Nucleus accumbens (tissue), 56 donors: ENCODE measurements at regions not wholly inside any gene's neighbourhood (a gene's known extent, or its start where the extent isn't known, plus 50 kb on each side); places are given as distances from the start of the nearest gene placed in this dataset.
A peak's percentile ranks its signal among the peaks of the same experiment; 100 is the strongest.

Experiments used
- DNase-seq, 56 donors: peaks; one replicate each; lab custom pipeline; 2025; lab: John Stamatoyannopoulos, UW

DNA sequence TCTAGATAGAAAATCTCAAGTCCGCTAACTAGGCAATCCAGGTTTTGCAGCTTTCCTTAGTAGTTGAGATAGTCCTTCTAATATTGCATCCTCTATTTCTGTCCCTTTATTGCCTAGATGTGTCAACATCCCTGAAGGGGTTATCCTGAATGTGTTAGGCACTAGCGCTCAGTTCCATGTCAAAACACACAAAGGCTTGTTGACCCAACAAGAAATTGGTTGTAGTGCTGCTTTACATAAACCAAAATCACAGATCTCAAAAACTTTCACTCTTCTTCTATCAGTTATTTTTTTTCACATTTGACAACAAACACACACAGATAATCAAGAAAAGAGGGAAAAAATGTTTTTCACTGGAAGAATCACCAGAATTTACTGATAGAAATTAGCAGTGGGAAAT lies 51.4 kb upstream of the SOX2 start:
- no peak for DNase-seq

DNA sequence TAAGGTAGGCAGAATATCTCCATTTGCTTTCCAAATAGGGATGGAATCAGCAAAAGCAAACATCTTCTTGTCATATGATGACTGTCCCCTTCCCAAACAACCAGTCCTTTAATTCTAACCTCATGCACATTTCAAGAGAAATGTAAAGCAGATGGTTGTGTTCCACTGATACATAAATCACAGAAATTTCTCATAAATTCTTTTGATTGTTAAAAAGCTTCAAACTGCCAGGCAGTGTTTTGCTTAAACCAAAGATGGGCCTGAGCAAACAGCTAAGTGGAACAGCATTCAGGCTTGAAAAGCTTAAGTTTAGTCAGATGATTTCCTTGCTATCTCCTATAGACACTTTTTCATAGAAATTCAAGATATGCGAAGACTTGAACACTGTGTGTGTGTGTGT lies 74.3 kb upstream of the SOX2 start:
- no peak for DNase-seq

DNA sequence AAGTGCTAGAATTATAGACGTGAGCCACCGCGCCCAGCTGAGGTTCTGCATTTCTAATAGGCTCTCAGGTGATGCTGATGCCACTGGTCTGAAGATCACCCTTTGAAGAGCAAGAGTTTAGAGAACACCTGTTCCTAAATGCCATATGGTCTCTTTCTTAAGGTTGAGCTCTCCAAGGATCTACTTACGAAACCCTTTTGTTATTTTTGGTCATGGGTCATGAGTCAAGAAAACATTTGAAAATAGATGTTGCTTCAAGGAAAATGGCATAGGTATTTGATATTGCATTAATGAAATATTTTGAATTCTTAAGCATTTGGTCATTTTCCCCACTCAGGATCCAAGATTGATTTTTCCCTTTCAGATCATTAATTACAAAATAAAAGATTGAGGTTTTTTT lies 74.7 kb upstream of the SOX2 start:
- no peak for DNase-seq

DNA sequence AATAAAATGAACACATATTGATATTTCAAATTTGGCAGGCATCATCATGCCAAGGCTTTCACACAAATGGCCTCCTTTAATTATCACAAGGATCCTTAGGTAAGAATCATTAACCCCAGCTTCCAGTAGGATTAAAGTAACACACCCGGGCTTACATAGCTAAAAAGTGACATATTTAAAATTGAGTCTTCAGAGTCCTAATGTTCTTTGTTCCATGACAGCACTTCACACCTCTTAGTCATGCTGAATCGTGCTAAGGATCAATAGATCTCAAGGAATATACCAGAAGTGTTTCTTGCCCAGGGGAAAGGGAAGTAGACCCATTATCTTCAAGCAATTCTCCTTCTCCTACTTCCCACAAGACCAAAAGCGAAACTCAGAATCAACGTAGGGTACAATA lies 76.6 kb upstream of the SOX2 start:
- no peak for DNase-seq

DNA sequence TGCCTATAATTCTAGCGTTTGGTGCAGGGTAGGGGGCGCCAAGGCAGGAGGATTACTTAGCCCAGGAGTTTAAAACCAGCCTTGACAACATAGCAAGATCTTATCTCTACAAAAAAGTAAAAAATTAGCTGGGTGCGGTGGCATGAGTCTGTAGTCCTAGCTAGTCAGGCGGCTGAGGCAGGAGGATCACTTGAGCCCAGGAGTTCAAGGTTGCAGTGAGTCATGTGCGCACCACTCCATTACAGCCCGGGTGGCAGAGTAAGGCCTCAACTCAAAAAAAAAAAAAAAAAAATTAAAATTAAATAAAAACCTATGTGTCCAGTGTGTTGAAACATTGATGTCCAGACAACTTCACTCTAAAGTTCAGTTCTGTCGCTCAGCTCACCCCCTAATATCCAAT lies 78.2 kb upstream of the SOX2 start:
- DNase-seq, result no peak

DNA sequence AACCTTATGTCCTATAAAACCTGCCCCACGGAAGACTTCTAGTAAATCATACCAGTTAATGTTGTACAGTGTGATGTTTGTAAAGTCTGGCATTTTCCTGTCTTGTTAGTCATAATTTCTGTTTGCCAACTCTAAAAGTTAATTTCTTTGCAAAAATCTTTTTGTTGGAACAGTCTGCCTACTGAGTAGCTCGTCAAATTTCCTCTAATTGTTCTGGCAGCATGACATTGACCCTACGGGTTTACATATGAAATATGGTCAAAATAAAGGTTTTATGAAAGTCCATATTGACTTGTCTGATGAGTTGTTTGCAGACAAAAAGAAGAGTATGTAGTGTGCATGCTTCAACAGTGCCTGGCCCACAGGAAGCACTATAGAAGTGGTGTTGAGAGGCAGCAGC lies 79.8 kb upstream of the SOX2 start:
- no peak for DNase-seq

DNA sequence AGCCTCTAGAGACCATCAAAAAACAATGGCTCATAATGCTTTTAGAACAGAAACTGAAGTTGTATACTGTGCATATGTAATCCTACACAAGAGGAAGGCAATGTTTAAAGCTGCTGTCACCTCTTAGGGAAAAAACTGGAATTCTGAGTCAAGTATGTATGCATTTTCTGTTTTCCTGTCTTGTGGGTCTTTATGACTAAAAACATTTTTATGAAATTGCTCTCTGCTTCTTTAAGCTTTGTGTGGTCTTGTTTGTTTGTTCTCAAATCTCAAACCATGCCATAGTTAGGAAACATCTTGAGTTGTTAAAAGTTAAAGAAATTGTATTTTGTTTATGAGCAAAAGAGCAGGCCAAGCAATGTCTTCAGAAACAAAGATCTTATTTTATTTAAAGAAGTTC lies 80.9 kb upstream of the SOX2 start:
- DNase-seq, result no peak

DNA sequence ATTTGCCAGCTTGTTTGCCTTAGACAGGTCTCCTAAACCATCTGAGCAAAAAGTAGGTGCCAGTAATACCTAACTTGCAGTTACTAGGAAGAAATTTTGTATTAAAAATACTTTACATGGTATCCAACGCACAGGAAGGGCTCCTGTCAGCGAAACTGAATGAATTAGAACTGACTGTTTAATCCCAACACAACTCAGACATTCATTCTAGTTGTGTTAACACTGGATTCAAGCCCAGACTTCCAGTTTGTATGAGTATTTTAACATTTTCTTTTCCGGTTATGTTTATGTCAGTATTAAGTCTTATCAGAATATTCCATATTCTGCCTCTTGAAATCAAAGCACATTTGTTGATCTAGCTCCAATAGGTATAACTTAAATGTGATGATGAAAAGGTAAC lies 82.0 kb upstream of the SOX2 start:
- no peak for DNase-seq

DNA sequence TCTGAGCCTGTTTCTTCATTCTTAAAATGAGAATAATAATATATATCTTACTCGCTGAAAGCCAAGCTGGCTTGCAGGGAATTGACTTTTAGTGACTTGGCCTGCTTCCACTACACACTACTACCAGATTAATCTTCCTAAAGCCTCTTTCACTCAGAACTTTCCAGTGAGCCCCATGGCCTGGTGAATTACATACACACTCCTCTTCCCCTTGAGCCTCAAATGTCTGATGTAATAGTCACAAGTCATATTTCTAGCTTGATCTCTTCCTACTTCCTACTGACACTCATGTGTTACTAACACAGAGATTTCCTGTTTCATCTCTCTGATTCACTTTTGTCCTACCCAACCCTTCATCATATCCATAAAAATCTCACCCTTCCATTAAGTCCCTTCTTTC lies 82.7 kb upstream of the SOX2 start:
- DNase-seq, result no peak

DNA sequence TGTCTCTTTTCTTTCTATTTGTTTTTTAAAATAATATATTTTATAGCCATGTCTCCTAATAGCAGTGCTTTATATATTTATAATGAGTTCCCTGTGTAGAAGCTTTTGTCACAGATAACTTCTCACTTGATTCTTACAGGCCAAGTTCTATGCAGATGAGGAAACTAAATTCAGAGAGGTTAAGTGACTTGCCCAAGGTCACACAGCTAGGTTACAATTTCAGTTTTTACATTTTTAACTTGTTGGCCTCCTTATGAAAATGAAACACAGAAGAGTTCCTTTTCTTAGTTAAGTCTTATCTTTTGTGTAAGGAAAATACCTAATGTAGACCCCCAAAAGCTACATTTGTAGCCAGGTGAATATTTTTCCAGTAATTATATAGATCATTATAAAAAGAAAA lies 83.3 kb upstream of the SOX2 start:
- no peak for DNase-seq

DNA sequence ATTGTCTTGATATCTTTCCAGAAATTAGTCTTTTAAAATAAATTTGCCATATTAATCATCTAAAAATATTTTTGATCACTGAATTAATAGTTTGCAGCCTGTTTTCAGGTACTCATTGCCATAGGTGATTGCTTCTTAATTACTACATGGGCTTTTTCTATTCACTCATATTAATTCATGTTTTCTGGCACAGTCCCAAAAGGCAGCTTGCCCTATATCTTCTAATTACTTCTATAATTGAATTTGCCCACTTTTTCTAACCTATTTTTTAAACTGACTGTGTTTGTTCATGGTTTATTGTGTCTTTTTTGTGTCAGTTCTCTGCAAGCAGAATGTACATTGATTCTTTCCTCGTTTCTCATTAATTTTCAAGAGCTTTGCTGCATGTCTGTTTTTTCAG lies 85.7 kb upstream of the SOX2 start:
- no peak for DNase-seq

DNA sequence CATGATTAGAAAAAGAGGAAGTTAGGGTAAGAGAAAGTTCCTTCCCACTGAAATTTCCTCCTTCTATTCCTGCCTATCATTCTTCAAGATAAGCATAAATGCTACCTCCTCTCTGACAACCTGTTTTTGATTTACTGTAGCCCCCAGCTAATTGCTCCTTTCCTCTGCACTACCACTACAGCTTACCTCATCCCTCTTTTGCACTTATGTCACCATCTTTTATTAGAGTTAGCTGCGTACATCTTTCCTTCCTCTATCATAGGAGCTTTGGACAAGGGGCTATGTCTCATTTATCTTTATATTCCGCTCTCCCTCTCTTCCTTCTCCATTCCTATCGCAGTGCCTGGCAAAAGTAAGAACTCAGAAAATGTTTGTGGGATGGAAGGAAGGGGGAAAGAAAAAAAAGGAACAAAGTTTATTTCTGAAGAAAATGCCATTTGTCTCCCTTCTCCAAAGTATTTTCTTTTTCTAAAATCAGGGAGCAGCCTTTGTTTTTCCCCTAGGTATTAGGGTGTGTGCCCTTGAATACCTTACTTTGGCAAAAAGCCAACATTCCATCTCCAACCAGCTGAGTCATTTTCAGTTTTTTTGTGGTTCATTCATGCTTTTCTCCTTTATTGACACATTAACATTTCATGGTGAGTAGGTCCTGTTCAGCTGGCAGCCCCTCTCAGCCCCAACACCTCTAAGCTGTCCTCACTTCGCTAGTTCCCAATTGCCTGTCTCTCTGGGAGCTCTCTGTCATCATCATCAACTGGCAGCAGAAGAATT lies 87.6 kb upstream of the SOX2 start:
- DNase-seq, result no peak

DNA sequence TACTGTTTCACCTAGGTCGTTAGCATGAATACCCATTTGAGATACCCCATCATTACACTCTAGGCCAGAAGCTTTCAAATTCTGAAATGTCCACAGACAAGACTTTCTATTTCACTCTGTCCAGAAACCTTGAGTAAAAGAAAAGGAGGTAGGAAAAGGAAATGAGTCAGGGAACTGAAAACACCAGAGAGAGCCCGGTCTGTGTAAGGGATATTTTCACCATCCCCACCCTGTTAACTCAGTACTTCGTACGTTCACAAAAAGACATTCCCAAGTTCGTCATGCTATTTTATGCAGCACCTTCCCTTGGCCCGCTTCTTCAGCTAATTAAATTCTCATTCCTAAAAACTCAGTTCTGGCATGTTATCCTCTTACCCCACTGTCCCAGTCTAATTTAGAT lies 89.4 kb upstream of the SOX2 start:
- no peak for DNase-seq

DNA sequence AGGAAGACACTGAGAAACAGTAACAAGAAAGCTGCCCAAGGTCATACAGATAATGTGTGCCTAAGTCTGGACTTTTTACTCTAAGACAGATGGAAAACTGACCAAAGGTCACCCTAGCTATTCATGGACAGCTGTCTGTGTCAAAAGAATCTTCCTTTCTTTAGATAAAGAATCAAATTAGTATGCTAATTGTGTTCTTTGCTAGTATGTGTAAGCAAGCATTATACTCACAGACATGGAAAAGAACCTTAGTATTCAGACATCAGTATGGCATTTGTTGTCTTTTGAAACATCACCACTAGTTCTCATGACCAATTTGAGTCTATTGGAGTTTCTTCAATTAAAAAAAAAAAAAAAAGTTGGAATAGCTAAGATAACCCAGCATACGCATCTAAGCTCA lies 91.8 kb upstream of the SOX2 start:
- DNase-seq, result no peak

DNA sequence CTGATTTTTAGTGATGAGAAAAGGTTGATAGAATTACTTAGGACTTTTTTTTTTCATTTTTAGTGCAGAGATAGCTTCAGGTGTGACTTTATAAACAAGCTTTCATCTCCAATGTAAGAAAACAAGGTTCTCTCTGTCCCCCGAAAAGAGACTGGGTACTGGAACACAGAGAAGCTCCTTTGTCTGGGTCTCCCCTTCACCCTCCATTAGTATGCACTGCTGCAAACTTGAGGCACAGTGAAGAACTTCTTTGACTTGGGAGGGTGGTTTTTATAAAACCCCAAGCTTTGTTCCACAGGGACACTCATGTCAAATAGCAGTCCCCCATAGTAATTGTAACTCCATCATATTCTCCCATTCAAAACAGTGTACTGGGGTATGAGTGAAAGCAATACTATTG lies 93.5 kb upstream of the SOX2 start:
- peak in 5 of 56 donors; percentile 3 to 33 (median 22) for DNase-seq

DNA sequence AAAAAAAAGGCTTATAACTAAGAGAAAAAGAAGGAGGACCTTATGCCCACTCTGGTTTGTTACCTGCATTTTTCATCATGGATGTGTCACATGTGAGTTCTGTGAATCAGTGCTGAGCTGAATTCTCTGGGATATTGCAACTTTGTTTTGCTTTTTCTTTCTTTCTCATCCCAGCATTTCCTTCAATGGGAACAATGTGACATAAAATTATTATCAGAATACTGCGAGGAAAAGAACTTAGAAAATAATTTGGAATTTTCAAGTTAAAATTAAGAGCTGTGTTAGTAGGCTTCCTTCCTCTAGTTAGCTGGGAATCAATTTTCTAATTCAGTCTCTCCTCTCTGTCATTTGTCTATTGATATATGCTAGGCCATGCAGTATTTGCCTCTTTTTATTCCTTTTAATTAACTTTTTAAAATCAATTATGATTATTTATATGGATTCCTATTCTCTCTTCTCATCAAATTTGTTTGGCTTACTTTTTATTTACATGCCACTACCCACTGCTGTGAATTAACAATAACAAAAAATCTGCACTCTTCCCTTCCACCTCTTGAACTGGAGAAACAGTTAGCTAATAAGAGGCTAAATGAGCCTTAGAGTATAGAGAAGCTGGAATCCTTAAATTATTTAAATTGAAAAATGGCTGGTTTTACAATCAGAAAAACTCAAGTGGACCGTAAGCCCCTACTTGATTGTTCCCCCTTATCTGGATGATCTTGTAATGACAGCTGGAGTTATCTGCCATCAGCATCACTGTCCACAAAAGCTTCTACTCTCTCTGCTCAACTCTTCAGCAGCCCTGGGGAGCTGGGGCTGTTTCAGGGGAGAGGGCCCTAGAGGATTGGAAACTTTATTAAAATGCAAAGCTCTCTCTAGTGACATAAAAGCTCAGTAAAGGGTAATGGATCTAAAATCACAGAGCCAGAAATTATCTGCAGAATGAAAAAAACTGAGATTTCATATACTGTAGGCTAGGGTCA lies 95.3 kb upstream of the SOX2 start:
- DNase-seq, result no peak

DNA sequence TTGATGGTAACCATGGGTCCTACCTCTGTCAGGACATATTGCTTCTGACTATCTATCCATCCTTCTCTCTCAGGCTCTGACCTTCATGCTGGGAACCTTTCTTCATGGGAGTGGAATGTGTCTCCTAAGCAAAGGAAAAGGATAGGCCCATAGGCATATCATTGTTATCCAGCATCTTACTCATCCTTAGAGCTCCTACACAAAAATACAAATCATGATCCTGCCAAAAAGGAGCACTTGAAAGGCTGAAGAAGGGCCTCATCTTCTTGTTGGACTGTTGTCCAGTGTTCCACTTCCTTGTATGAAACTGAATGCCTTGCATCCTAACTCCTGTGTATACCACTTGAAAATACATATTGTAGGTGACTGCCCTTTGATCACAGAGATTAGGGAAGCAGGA lies 96.1 kb upstream of the SOX2 start:
- no peak for DNase-seq

DNA sequence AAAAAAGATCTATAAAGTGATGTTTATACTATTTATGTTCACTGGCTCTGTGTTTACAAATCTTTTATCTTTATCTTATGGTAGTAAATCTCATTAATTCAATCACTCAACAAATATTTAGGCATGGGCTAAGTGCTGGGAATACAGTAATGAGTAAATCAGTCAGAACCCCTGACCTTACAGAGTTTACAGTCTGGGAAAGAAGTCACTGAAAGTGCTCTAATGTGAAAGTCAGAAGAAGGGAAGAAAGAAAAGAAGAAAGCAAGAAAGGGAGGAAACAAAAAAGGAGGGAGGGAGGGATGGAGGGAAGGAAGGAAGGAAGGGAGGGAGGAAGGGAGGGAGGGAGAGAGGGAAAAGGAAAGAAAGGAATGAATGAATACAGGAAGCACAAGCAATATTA lies 96.8 kb upstream of the SOX2 start:
- no peak for DNase-seq

DNA sequence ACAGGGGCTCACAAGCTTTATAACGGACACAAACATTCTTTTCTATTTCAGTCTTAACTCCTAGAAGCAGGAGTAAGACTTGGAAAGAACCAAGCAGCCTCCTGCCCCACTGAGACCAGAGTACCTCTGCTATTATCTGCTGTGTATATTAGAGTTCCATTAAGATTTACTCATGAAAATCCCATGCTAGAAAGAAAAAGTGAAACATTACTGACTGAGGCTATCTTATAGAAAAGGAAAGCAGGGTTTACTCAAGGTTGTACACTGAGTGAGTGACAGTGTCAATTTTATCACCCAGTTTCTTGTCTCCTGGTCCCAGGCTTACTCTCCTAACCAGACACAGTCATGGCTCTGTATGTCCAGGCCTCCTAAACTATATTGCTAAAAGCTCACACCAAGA lies 97.9 kb upstream of the SOX2 start:
- no peak for DNase-seq

DNA sequence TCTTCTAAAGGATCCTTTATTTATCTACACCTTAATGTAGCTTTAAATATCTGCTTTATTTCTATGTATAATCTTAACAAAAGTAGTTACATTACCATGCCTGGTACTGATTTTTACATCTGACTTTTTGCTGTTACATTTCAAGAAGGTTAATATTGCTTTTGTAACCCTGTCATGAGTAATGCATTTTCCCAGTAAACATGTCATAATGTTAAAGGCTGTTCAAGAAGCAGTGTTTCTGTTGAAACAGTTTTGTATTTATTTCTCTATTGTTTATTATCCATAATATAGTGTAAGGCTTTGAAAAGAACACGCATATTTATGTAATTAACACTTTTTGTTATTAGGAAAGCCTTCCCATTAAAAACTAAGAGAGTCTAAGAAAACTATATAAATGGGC lies 98.5 kb upstream of the SOX2 start:
- no peak for DNase-seq

DNA sequence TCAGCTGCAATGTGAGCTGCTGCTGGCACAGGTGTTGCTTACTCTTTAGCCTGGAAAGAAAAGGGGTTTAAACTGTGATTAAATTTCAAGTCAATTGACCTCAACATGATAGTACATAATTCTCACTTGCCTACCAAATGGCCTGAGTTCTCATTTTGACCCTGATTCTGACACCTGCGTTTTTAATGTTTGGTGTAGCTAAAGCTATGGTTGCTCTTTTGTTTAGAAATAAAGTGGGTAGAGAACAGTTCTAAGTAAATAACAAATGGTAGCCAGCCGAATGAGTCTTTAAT lies 100.8 kb upstream of the SOX2 start:
- no peak for DNase-seq
